Kidney epithelial cell (primary cell): ENCODE measurements at regions not wholly inside any gene's neighbourhood (a gene's known extent, or its start where the extent isn't known, plus 50 kb on each side); places are given as distances from the start of the nearest gene placed in this dataset.

Source experiments
- DNase-seq: peaks from one replicate; pipeline ENCODE4 v3.0.0-alpha.2; 2010; ENCODE audit warnings: low read depth
- H3K27me3 ChIP-seq: 2 replicates; pipeline ENCODE4 v1.6.0; 2011; ENCODE audit warnings: low read length; ENCODE audit not compliant: control insufficient read depth, insufficient read depth
- H3K36me3 ChIP-seq: 2 replicates; pipeline ENCODE4 v1.5.1; 2011; ENCODE audit warnings: low read length; ENCODE audit not compliant: control insufficient read depth, insufficient read depth
- H3K4me3 ChIP-seq: 2 replicates; pipeline ENCODE4 v1.5.1; 2011; ENCODE audit warnings: low read depth, mild to moderate bottlenecking, control low read depth, low read length
- TF ChIP-seq, protein P1 (sequence below): IDR thresholded peaks from 2 replicates; pipeline ENCODE4 v1.5.1; 2011; ENCODE audit warnings: mild to moderate bottlenecking, moderate library complexity, low read length, control low read depth, inconsistent platforms; ENCODE audit not compliant: insufficient read depth, poor library complexity, severe bottlenecking

DNA sequence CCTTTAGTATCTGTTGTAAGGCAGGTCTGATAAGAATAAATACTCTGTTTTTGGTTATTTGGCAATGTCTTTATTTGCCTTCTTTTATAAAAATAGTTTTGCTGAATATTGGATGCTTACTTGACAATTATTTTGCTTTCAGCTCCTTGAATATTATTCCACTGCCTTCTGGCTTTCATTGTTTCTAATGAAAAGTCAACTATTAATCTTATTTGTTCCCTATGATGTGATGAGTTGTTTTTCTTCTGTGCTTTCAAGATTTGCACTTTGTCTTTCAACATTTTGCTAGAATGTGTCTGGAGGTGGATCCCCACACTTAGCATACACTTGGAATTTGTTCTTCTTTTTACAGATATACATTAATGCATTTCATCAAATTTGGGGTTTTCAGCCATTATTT, 203.8 kb upstream of the PTPRZ1 start:
- Histone ChIP-seq H3K4me3 (no peak overlapping the region), H3K27me3 (no peaks in the 10 kb centered on the region), H3K36me3 (no peaks in the 10 kb centered on the region)
- TF ChIP-seq, protein P1, sequence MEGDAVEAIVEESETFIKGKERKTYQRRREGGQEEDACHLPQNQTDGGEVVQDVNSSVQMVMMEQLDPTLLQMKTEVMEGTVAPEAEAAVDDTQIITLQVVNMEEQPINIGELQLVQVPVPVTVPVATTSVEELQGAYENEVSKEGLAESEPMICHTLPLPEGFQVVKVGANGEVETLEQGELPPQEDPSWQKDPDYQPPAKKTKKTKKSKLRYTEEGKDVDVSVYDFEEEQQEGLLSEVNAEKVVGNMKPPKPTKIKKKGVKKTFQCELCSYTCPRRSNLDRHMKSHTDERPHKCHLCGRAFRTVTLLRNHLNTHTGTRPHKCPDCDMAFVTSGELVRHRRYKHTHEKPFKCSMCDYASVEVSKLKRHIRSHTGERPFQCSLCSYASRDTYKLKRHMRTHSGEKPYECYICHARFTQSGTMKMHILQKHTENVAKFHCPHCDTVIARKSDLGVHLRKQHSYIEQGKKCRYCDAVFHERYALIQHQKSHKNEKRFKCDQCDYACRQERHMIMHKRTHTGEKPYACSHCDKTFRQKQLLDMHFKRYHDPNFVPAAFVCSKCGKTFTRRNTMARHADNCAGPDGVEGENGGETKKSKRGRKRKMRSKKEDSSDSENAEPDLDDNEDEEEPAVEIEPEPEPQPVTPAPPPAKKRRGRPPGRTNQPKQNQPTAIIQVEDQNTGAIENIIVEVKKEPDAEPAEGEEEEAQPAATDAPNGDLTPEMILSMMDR, result no peak
- DNase-seq, result no peak

DNA sequence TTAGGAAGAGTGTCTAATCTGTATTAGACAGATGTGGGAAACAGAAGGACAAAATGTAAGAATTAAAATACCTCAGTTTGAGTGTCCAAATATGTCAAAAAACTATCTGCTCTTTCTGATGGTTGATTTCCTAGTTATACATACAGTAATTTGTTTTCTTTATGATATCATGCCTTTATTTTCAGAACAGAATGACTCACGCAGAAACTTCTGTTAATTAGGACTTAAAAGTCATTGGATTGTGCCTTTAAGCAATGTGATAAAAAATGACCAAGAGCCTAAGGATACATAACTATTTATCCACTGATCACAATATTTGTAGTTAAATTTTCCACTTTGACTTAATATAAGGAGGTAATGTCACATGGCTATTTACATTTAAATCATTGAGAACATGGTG, 206.7 kb upstream of the PTPRZ1 start:
- no peak overlapping the region for H3K4me3 ChIP-seq
- H3K27me3 ChIP-seq, result no peaks in the 10 kb centered on the region
- no peak for DNase-seq
- TF ChIP-seq, protein P1, result no peak
- H3K36me3 ChIP-seq, result no peaks in the 10 kb centered on the region

DNA sequence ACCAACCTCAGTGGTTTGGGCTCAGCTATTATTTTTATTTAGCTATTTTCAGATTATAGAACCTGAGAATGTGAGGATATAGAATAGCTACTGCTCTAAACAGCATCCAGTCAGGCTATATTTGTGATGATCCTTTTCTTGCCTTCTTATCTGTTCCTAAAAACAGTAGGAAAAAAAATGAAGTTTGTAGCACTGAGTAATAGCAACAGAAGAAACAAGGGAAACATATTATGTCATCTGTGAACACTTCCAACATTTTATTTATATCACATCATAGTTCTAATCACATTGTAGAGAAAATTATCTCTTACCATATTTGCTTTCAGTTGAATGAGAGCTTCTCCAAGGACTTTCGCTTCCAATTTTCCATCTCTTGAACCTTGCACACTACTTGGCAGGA, 229.6 kb upstream of the PTPRZ1 start:
- H3K4me3 ChIP-seq, result no peak overlapping the region
- H3K36me3 ChIP-seq, result no peaks in the 10 kb centered on the region
- H3K27me3 ChIP-seq, result no peaks in the 10 kb centered on the region
- no peak for DNase-seq
- TF ChIP-seq, protein P1, result no peak

DNA sequence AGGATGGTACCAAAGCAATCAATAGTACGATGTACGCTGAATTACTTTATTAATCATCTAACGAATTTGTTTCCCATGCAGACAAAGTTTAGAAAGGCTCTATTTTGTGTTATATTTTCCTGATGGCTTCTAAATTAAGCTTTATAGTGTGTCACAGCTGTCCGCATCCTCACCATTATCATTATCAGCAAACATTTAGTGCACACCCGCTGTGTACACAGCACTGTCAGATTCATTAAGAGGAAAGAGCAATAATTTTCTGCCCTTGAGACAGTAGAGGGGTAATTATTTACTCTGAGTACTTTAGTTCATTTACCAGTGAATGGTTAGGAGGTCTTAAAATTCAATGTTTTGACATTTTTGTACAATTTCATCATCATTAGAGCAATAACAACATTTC, 233.3 kb upstream of the PTPRZ1 start:
- no peaks in the 10 kb centered on the region for H3K27me3 ChIP-seq
- no peaks in the 10 kb centered on the region for H3K36me3 ChIP-seq
- TF ChIP-seq, protein P1, result no peak

DNA sequence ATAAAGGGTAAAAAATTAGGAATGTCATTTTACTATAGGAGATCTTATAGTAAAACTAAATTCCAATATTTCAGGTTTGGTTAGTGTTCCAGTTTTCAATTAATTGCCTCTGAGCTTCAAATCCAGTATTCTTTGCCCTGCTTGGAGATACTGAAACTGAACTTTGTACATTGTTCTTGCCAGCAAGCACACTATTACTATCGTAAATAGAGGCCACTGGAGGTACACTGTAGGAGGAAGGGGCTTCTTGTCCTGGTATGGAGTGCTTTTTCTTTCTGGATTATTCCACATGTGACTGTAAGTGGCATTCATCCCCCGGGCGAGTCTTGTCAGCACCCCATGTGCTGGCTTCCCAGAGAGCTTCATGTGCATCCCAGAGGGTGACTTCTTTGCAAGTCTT, 234.7 kb upstream of the PTPRZ1 start:
- TF ChIP-seq, protein P1, result no peak

More for the DNA sequence above, 233.3 kb upstream of the PTPRZ1 start:
- no peak overlapping the region for H3K4me3 ChIP-seq
- no peak for DNase-seq

DNA sequence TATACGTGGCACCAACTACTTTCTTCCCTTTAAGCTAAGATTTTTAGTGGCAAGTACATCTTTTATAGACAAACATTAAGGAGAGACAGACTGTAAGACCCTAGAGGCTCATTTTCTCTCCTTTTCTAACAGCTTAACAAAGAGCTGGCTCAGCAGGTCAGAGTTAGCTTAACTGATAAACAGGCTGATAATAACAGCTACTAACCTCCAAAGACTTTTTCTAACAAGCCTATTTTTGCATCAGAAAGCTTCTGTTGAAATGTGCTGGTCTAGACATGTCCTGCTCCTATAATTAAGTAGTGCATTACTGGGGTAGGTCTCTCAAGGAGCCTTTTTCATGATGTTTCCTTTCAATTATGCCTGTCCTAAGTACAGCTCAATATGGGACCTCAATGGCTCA, 238.2 kb upstream of the FAM3C start:
- H3K4me3 ChIP-seq, result no peak overlapping the region
- TF ChIP-seq, protein P1, result no peak
- H3K27me3 ChIP-seq, result no peaks in the 10 kb centered on the region
- DNase-seq, result no peak
- H3K36me3 ChIP-seq, result no peaks in the 10 kb centered on the region

More for the DNA sequence above, 234.7 kb upstream of the PTPRZ1 start:
- no peak for DNase-seq
- Histone ChIP-seq H3K4me3 (no peak overlapping the region), H3K27me3 (no peaks in the 10 kb centered on the region), H3K36me3 (no peaks in the 10 kb centered on the region)
